Fibroblast of villous mesenchyme (primary cell): ENCODE measurements at regions not wholly inside any gene's neighbourhood (a gene's known extent, or its start where the extent isn't known, plus 50 kb on each side); places are given as distances from the start of the nearest gene placed in this dataset.

Experiments
- DNase-seq: peaks from one replicate; pipeline ENCODE4 v3.0.0-alpha.2; 2010; ENCODE audit warnings: low read depth
- H3K4me3 ChIP-seq: 2 replicates; pipeline ENCODE4 v1.5.1; 2011; ENCODE audit warnings: low read depth, mild to moderate bottlenecking, low read length
- CTCF ChIP-seq: IDR thresholded peaks from 2 replicates; pipeline ENCODE4 v1.5.1; 2012; ENCODE audit warnings: low read depth, mild to moderate bottlenecking, low read length; ENCODE audit not compliant: insufficient read depth

- H3K4me3 ChIP-seq = no peak overlapping the region
- DNase-seq = no peak
These were observed 51.4 kb upstream of the ID3 start for GRCh38 chr1:23610677-23611076.

GRCh38 chr1:23609971-23610370 is 50.7 kb upstream of the ID3 start:
- H3K4me3 ChIP-seq = no peak overlapping the region
- no peak for TF ChIP-seq CTCF
- no peak for DNase-seq

More at GRCh38 chr1:23610677-23611076, 51.4 kb upstream of the ID3 start:
- TF ChIP-seq CTCF = no peak
